Progenitor cell of endocrine pancreas (in vitro differentiated cells): ENCODE measurements at regions not wholly inside any gene's neighbourhood (a gene's known extent, or its start where the extent isn't known, plus 50 kb on each side); places are given as distances from the start of the nearest gene placed in this dataset.

Experiments
- DNase-seq: peaks from one replicate; pipeline ENCODE4 v3.0.0; 2021; ENCODE audit warnings: low spot score; ENCODE audit not compliant: unreplicated experiment
- H3K27ac Mint-ChIP-seq: 2 replicates; pipeline ENCODE4 v1.8.0; 2021; ENCODE audit warnings: mild to moderate bottlenecking, moderate library complexity, mixed read lengths
- H3K27me3 Mint-ChIP-seq: 2 replicates; pipeline ENCODE4 v1.8.0; 2021; ENCODE audit warnings: mixed read lengths
- H3K36me3 Mint-ChIP-seq: 2 replicates; pipeline ENCODE4 v1.8.0; 2022; ENCODE audit warnings: mixed read lengths; ENCODE audit not compliant: insufficient read depth
- H3K4me1 Mint-ChIP-seq: 2 replicates; pipeline ENCODE4 v1.8.0; 2021; ENCODE audit warnings: low read depth, mixed read lengths
- H3K4me3 Mint-ChIP-seq: 2 replicates; pipeline ENCODE4 v1.8.0; 2021; ENCODE audit warnings: low read depth, mild to moderate bottlenecking, moderate library complexity, mixed read lengths
- H3K9me3 Mint-ChIP-seq: 2 replicates; pipeline ENCODE4 v1.8.0; 2021; ENCODE audit warnings: low read depth, mixed read lengths
- TF ChIP-seq, protein P1 (sequence below): fragments of 200-600 bp; sonication (generic); IDR thresholded peaks from one replicate; pipeline ENCODE4 v1.5.0; 2021; ENCODE audit warnings: antibody characterized with exemption, mild to moderate bottlenecking; ENCODE audit not compliant: unreplicated experiment

DNA sequence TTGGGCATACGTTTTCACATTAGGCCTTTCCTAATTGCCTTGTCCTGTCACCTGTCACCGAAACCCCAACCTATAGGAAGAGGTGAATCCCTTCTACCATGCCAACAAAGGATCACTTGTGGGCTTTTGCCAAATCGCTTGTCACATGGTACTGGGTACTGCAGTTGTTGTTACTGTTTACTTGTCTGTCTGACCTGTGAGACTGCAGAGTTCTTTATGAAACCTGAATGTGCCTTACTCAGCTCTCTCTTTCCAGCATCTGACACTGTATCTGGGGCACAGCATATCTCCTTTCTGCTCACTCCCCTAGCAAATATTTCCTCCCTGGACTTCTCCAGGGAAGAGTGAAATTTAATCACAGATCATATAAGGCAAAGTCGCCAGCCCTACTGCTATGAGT, 1272.4 kb downstream of the CDH8 start:
- TF ChIP-seq, protein P1, sequence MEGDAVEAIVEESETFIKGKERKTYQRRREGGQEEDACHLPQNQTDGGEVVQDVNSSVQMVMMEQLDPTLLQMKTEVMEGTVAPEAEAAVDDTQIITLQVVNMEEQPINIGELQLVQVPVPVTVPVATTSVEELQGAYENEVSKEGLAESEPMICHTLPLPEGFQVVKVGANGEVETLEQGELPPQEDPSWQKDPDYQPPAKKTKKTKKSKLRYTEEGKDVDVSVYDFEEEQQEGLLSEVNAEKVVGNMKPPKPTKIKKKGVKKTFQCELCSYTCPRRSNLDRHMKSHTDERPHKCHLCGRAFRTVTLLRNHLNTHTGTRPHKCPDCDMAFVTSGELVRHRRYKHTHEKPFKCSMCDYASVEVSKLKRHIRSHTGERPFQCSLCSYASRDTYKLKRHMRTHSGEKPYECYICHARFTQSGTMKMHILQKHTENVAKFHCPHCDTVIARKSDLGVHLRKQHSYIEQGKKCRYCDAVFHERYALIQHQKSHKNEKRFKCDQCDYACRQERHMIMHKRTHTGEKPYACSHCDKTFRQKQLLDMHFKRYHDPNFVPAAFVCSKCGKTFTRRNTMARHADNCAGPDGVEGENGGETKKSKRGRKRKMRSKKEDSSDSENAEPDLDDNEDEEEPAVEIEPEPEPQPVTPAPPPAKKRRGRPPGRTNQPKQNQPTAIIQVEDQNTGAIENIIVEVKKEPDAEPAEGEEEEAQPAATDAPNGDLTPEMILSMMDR, result no peak
- DNase-seq, result no peak
- peaks cover 20% of the 10 kb centered on the region for H3K4me1 Mint-ChIP-seq
- no peaks in the 10 kb centered on the region for H3K27me3 Mint-ChIP-seq
- H3K4me3 Mint-ChIP-seq, result no peak overlapping the region
- peak overlapping the region; percentile 62 for H3K27ac Mint-ChIP-seq
- H3K36me3 Mint-ChIP-seq, result no peaks in the 10 kb centered on the region
- peaks cover 6% of the 10 kb centered on the region for H3K9me3 Mint-ChIP-seq

DNA sequence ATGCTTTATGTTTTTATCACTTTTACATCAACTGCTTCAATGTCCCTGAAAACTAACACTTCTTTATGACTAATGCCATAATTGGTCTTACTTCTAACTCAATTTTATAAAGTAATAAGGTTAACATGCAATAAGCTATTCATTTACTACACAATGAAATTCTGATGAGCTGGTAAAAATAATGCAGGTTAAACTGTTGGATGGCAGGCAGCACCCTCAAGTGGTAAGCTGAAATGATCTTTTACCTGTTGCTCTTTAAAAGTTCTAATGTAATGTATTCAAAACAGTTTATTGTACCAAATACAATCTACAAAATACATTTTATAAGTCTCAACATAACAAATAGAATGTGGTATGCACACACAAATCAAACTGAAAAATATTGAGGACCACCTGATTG, 1280.3 kb downstream of the CDH8 start:
- Mint-ChIP-seq H3K36me3 (no peaks in the 10 kb centered on the region), H3K4me1 (peaks cover 16% of the 10 kb centered on the region), H3K27ac (no peak overlapping the region), H3K9me3 (no peaks in the 10 kb centered on the region), H3K4me3 (no peak overlapping the region), H3K27me3 (no peaks in the 10 kb centered on the region)
- TF ChIP-seq, protein P1, result peak; percentile 29
- DNase-seq, result no peak

DNA sequence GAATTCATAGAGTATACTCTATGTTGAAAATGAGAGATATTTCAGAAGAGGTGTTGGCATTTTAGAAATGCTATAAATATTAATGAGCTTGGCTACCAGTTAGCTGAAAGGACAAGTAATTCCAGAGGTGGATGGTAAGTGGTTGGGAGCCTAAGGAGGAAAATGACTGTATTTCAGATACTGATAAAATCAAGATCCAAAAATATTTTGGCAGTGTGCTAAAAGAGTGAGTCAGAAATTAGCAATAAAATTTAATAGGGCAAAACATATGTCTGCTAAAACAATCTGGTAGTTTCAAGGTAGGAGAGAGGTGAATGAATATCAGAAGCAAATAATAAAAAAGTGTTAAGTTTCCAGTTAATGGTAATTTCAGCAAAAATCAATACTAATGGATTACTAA, 1287.9 kb downstream of the CDH8 start:
- no peaks in the 10 kb centered on the region for H3K36me3 Mint-ChIP-seq
- TF ChIP-seq, protein P1, result no peak
- H3K9me3 Mint-ChIP-seq, result no peaks in the 10 kb centered on the region
- peaks cover 3% of the 10 kb centered on the region for H3K4me1 Mint-ChIP-seq
- DNase-seq, result no peak
- H3K4me3 Mint-ChIP-seq, result no peak overlapping the region
- H3K27me3 Mint-ChIP-seq, result no peaks in the 10 kb centered on the region
- no peak overlapping the region for H3K27ac Mint-ChIP-seq

DNA sequence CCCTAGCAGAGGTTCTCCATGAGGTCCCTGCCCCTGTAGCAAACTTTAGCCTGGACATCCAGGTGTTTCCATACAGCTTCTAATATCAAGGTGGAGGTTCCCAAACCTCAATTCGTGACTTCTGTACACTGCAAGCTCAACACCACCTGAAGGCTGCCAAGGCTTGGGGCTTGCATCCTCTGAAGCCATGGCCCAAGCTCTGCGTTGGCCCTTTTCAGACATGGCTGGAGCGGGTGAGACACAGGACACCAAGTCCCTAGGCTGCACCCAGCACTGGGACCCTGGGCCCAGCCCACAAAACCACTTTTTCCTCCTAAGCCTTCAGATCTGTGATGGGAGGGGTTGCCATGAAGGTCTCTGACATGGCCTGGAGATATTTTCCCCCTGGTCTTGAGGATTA, 1292.0 kb downstream of the CDH8 start:
- Mint-ChIP-seq H3K9me3 (no peaks in the 10 kb centered on the region), H3K4me3 (no peak overlapping the region), H3K36me3 (no peaks in the 10 kb centered on the region), H3K27me3 (no peaks in the 10 kb centered on the region), H3K4me1 (peaks cover 10% of the 10 kb centered on the region), H3K27ac (no peak overlapping the region)
- DNase-seq, result no peak
- TF ChIP-seq, protein P1, result no peak

DNA sequence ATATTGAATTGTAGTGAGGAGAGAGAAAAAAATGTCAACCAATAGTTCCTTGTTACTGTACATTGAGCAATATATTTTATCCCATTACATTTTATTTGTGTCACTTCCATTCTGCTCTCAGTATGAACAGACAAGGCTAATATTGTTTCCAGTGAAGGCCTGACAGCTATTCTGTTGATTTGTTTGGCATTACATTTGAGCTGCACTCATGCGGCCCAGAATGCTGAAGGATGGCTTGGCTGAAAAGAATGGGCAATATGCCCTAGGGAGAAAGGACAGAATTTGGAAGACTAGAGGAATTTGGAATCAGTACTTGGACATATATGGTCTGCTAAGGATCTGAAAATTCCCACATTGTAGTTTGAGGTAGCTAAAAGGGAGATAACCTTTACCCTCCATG, 1294.4 kb downstream of the CDH8 start:
- Mint-ChIP-seq H3K4me1 (peaks cover 7% of the 10 kb centered on the region), H3K36me3 (no peaks in the 10 kb centered on the region), H3K27ac (no peak overlapping the region)

More for the DNA sequence above, 1294.4 kb downstream of the CDH8 start:
- Mint-ChIP-seq H3K27me3 (no peaks in the 10 kb centered on the region), H3K9me3 (no peaks in the 10 kb centered on the region), H3K4me3 (no peak overlapping the region)
- TF ChIP-seq, protein P1, result no peak
- DNase-seq, result no peak
